Endothelial cell of umbilical vein (primary cell): ENCODE measurements at regions not wholly inside any gene's neighbourhood (a gene's known extent, or its start where the extent isn't known, plus 50 kb on each side); places are given as distances from the start of the nearest gene placed in this dataset.

Source experiments
- BruUV-seq: library from RNA; stranded (reverse); fragments of 400-500 nt; replicated peaks from 2 replicates; lab custom pipeline; 2021; lab: Mats Ljungman, UMichigan
- CTCF ChIA-PET: fragments of 300-600, 350-600 bp; sonication (Branson Sonifier 250); formaldehyde crosslinking; loops from one replicate; lab custom pipeline; 2021; ENCODE audit warnings: antibody characterized with exemption, inconsistent platforms; lab: Charles Lee
- POLR2A ChIA-PET: fragments of 300-600, 350-600 bp; sonication (Branson Sonifier 250); formaldehyde crosslinking; loops from one replicate; lab custom pipeline; 2021; ENCODE audit warnings: antibody characterized with exemption, inconsistent platforms; lab: Charles Lee
- DNase-seq: peaks from one replicate; pipeline ENCODE4 v3.0.0-alpha.2; 2011; ENCODE audit warnings: low read depth, low spot score
- FAIRE-seq: peaks from 2 replicates; lab custom pipeline; 2011; peaks lifted over from hg19 to GRCh38; lab: Jason Lieb, UNC
- H2AFZ ChIP-seq: 2 replicates; pipeline ENCODE4 v1.6.0; 2012; ENCODE audit warnings: low read depth, low read length, control low read depth, inconsistent platforms
- H3K27ac ChIP-seq: 2 replicates; pipeline ENCODE4 v1.5.1; 2011; ENCODE audit warnings: low read depth, mild to moderate bottlenecking, control low read depth, low read length, moderate library complexity; ENCODE audit not compliant: insufficient read depth
- H3K27me3 ChIP-seq, 2 experiments: 2 replicates each; pipeline versions ENCODE4 v1.6.0 to v1.6.1; 2011; ENCODE audit warnings: low read length in 2 of 2, mixed read lengths in 1 of 2; ENCODE audit not compliant: control insufficient read depth in 2 of 2, insufficient read depth in 2 of 2
- H3K36me3 ChIP-seq, 2 experiments: 2 replicates in 1 of 2; 3 replicates in 1 of 2; pipeline ENCODE4 v1.5.1; 2011; ENCODE audit warnings: low read length in 2 of 2, mild to moderate bottlenecking in 1 of 2, moderate library complexity in 1 of 2; ENCODE audit not compliant: control insufficient read depth in 2 of 2, insufficient read depth in 2 of 2; ENCODE audit errors: extremely low read depth in 1 of 2
- H3K4me1 ChIP-seq: 3 replicates; pipeline ENCODE4 v1.5.1; 2011; ENCODE audit warnings: mild to moderate bottlenecking, low read length; ENCODE audit not compliant: control insufficient read depth, insufficient read depth; ENCODE audit errors: extremely low read depth
- H3K4me2 ChIP-seq: 2 replicates; pipeline ENCODE4 v1.6.1; 2011; ENCODE audit warnings: low read length, control low read depth, mixed read lengths; ENCODE audit not compliant: insufficient read depth
- H3K4me3 ChIP-seq, 3 experiments: fragments of 200-600 bp in 1 of 3; sonication (generic), shearing (Covaris generic) in 1 of 3; replicated peaks in 1 of 3; 2 replicates each; pipeline ENCODE4 v1.5.1; 2011 to 2016; ENCODE audit warnings: control low read depth in 3 of 3, low read length in 3 of 3, mild to moderate bottlenecking in 2 of 3, inconsistent platforms in 1 of 3, low read depth in 1 of 3, moderate library complexity in 1 of 3; ENCODE audit not compliant: insufficient read depth in 1 of 3
- H3K79me2 ChIP-seq: 2 replicates; pipeline ENCODE4 v1.6.0; 2012; ENCODE audit warnings: low read length, inconsistent platforms; ENCODE audit not compliant: control insufficient read depth, insufficient read depth
- H3K9ac ChIP-seq: replicated peaks from 2 replicates; pipeline ENCODE3; 2011; ENCODE audit warnings: low read length, control low read depth; ENCODE audit not compliant: insufficient read depth; ENCODE audit errors: extremely low read depth
- H3K9me1 ChIP-seq: replicated peaks from 3 replicates; pipeline ENCODE4 v1.6.0; 2011; ENCODE audit warnings: mild to moderate bottlenecking, low read length; ENCODE audit not compliant: control insufficient read depth, insufficient read depth; ENCODE audit errors: extremely low read depth
- H3K9me3 ChIP-seq: replicated peaks from 2 replicates; pipeline ENCODE4 v1.5.1; 2012; ENCODE audit warnings: low read length, inconsistent platforms; ENCODE audit not compliant: control insufficient read depth, insufficient read depth
- H4K20me1 ChIP-seq: replicated peaks from 2 replicates; pipeline ENCODE3; 2011; ENCODE audit warnings: mild to moderate bottlenecking, low read length; ENCODE audit not compliant: control insufficient read depth, insufficient read depth; ENCODE audit errors: extremely low read depth
- EZH2 ChIP-seq: IDR thresholded peaks from 2 replicates; pipeline ENCODE4 v1.6.1; 2012; ENCODE audit warnings: borderline replicate concordance, low read depth, mild to moderate bottlenecking, moderate library complexity, low read length, inconsistent platforms; ENCODE audit not compliant: severe bottlenecking
- FOS ChIP-seq: IDR thresholded peaks from 2 replicates; pipeline ENCODE4 v1.6.1; 2011; ENCODE audit warnings: mild to moderate bottlenecking, low read length, moderate library complexity, borderline replicate concordance; ENCODE audit not compliant: insufficient read depth
- GATA2 ChIP-seq: IDR thresholded peaks from 2 replicates; pipeline ENCODE4 v1.7.0; 2011; ENCODE audit warnings: low read depth, mild to moderate bottlenecking, moderate library complexity, mixed read lengths, low read length; ENCODE audit not compliant: insufficient read length, insufficient read depth
- JUN ChIP-seq: IDR thresholded peaks from 2 replicates; pipeline ENCODE4 v1.6.1; 2011; ENCODE audit warnings: borderline replicate concordance, low read depth; ENCODE audit not compliant: insufficient read length, insufficient read depth
- MYC ChIP-seq: IDR thresholded peaks from one replicate; pipeline ENCODE4 v1.6.1; 2011; ENCODE audit warnings: mild to moderate bottlenecking, low read depth, low read length
- POLR2A ChIP-seq: IDR thresholded peaks from 2 replicates; pipeline ENCODE4 v1.6.1; 2012; ENCODE audit warnings: low read depth, mild to moderate bottlenecking, control low read depth, low read length
- POLR2AphosphoS5 ChIP-seq: IDR thresholded peaks from 2 replicates; pipeline ENCODE4 v1.6.1; 2012; ENCODE audit warnings: low read depth, mild to moderate bottlenecking, control low read depth, low read length, moderate library complexity; ENCODE audit not compliant: insufficient read depth
- dilution Hi-C: fragments of 300-500 bp; cut with MboI; formaldehyde crosslinking; loops from one replicate; pipeline ENCODE4 v1.15.0; 2019; ENCODE audit warnings: low sequenced_read_pairs; ENCODE audit not compliant: extremely low pct_ligation_motif_present
- intact Hi-C: fragments of 100-400 bp; cut with micrococcal nuclease; formaldehyde crosslinking; loops from one replicate; pipeline ENCODE4 v1.10.0; 2022
- TF ChIP-seq, protein P1 (sequence below), 2 donors: IDR thresholded peaks; 1 replicate in 1 of 2; 2 replicates in 1 of 2; pipeline ENCODE4 v1.5.1; 2011; ENCODE audit warnings: low read length in 2 of 2, mild to moderate bottlenecking in 2 of 2, moderate library complexity in 2 of 2, control low read depth in 1 of 2, inconsistent platforms in 1 of 2, low read depth in 1 of 2; ENCODE audit not compliant: insufficient read depth in 1 of 2; ENCODE audit errors: extremely low read depth in 1 of 2
- TF ChIP-seq, protein P2 (sequence below): IDR thresholded peaks from 2 replicates; pipeline ENCODE4 v1.6.1; 2011; ENCODE audit not compliant: insufficient read depth, insufficient read length

DNA sequence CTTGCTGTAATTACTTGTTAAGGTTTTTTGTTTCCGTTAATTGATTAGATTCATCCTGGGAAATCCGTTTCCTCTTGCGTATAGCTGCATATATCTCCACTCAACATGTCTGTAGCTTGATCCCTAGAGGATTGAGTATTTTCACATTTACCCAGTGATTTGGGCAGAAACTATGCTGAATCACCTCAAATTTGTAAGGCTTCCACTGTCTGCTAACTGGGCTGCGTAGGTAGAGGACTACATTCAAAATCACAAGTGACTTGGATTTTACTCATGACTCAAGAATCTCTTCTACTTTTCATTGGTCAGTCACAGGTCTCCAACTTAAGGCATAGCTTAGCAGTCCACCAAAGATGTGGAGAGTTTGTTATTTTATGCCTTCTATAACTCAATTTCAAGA, 141.8 kb downstream of the POLR1F start:
- Histone ChIP-seq H3K9me1 (no peaks in the 10 kb centered on the region), H3K9ac (no peak overlapping the region), H3K36me3 (no peaks in the 10 kb centered on the region), H3K27me3 (no peaks in the 10 kb centered on the region), H4K20me1 (no peaks in the 10 kb centered on the region), H3K27ac (no peak overlapping the region), H3K4me1 (no peaks in the 10 kb centered on the region), H2AFZ (no peak overlapping the region), H3K79me2 (no peaks in the 10 kb centered on the region), H3K4me2 (no peak overlapping the region), H3K4me3 (no peak overlapping the region), H3K9me3 (no peaks in the 10 kb centered on the region)
- CTCF ChIA-PET: no interaction called here
- TF ChIP-seq JUN (no peak), EZH2 (no peak), GATA2 (no peak), MYC (no peak), FOS (no peak), POLR2AphosphoS5 (no peak), POLR2A (no peak)
- TF ChIP-seq, protein P1, sequence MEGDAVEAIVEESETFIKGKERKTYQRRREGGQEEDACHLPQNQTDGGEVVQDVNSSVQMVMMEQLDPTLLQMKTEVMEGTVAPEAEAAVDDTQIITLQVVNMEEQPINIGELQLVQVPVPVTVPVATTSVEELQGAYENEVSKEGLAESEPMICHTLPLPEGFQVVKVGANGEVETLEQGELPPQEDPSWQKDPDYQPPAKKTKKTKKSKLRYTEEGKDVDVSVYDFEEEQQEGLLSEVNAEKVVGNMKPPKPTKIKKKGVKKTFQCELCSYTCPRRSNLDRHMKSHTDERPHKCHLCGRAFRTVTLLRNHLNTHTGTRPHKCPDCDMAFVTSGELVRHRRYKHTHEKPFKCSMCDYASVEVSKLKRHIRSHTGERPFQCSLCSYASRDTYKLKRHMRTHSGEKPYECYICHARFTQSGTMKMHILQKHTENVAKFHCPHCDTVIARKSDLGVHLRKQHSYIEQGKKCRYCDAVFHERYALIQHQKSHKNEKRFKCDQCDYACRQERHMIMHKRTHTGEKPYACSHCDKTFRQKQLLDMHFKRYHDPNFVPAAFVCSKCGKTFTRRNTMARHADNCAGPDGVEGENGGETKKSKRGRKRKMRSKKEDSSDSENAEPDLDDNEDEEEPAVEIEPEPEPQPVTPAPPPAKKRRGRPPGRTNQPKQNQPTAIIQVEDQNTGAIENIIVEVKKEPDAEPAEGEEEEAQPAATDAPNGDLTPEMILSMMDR (IDR thresholded peaks at IDR 0.05; ENCODE audit: extremely low read depth in 1 of 2, insufficient read depth in 1 of 2, low read depth in 1 of 2, low read length in 2 of 2): no peak
- TF ChIP-seq, protein P2, sequence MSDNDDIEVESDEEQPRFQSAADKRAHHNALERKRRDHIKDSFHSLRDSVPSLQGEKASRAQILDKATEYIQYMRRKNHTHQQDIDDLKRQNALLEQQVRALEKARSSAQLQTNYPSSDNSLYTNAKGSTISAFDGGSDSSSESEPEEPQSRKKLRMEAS: no peak
- DNase-seq: no peak
- intact Hi-C loops (no loop called here), dilution Hi-C loops (no loop called here)
- POLR2A ChIA-PET: no interaction called here
- no TSS peak for BruUV-seq
- FAIRE-seq: no peak
